GM19467 (cell line): ENCODE measurements at regions not wholly inside any gene's neighbourhood (a gene's known extent, or its start where the extent isn't known, plus 50 kb on each side); places are given as distances from the start of the nearest gene placed in this dataset.

ENCODE experiments used
- ATAC-seq: cut with Tn5 transposase; IDR thresholded peaks from one replicate; pipeline ENCODE4 v1.9.1; 2021; ENCODE audit warnings: mild to moderate bottlenecking, moderate library complexity; ENCODE audit not compliant: unreplicated experiment

GRCh38 chr16:85288869-85289660 lies 176.8 kb upstream of the CIBAR2 start:
- ATAC-seq = no peak

- no peak for ATAC-seq
Observed at GRCh38 chr16:85289760-85290625, 177.7 kb upstream of the CIBAR2 start.

DNA sequence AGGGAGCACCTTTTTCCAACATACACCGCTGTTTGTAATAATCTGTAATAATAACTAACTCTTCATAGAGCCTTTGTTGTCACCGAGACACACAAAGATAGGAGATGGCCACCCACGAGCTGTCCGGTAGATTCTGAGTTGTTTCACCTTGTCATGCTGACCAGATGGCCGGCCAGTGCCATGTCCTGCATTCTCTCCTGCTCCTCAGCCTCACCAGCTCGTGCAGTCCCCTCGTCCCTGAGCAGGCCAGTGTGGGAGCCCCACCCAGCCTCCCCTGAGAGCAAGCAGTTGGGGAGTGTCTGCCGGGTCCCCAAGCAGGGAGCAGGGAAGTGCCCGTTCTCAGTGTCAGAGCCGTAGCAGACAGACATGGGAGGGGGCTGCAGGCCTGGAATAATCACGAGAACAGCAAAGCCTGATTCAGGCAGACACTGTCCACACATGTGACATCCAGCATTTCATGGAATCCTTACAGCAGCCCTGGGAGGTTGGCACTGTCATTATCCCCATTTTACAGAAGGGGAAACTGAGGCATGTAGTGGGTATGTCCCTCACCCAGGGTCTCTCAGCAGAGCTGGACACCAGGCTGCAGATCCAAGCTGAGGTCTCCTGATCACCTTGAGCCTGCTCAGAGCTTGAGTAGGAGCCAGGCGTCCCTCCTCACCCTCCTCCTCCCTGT lies 178.5 kb upstream of the CIBAR2 start:
- no peak for ATAC-seq

GRCh38 chr16:85291302-85292148 lies 179.3 kb upstream of the CIBAR2 start:
- ATAC-seq = no peak

- ATAC-seq = no peak
Observed at GRCh38 chr16:85293458-85293857, 181.2 kb upstream of the CIBAR2 start.

DNA sequence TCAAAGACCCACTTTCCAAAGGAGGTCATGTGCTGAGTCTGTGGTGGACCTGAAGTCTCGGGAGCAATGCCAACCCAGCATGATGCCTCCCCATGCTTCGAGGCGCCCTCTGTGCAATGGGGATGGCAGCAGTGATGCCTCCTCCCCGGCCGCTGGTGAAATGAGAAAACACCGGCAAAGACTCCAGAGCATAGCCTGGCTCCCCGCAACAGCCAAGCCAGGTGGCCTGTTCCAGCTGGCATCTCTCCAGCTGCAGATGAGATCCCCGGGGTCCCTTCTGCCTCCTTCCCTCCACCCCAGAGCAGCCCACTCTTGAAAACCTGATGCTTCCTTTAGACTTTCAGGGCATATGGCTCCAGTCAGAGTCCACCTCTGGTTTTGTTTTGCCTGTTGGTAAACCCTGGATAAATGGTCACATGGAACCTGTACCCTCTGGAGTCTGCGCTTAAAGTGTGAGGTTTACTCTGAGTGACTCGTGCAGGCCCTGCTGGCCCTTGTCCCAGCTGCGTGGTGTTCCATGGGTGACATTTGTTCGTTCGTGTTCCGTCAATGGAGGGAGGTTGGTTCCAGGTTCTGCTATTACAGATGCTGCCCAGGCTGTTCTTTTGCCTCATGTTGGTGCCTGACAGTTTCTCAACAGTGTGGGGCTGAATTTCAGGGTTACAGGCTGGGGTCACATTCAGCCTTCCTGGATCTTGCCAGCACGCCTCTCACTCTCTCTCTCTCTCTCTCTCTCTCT lies 181.8 kb upstream of the CIBAR2 start:
- no peak for ATAC-seq

DNA sequence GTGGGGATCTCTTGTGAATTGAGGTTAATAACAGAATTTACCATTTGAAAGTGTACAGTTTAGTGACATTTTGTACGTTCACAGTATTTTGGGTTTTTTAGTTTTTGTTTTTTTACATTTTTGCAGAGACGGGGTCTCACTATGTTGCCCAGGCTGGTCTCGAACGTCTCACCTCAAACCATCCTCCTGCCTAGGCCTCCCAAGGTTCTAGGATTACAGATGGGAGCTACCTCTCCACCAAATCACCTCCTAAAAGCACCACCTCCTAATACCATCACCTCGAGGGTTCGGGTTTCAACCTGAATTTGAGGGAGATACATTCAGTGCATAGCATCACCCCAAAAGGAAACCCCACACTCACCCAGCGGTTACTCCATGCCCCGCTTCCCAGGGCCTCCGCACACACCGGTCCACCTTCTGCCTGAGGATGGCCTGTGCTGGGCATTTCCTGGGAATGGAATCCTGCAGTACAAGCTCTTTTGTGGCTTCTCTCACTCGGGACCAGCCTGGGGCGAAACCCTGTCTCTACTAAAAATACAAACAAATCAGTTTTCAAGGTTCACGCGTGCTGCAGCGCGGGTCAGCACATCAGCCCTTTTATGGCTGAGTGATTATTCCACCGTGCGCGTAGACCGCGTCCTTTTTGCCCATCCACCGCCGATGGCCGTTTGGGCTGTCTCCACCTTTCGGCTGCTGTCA lies 182.7 kb upstream of the CIBAR2 start:
- no peak for ATAC-seq

DNA sequence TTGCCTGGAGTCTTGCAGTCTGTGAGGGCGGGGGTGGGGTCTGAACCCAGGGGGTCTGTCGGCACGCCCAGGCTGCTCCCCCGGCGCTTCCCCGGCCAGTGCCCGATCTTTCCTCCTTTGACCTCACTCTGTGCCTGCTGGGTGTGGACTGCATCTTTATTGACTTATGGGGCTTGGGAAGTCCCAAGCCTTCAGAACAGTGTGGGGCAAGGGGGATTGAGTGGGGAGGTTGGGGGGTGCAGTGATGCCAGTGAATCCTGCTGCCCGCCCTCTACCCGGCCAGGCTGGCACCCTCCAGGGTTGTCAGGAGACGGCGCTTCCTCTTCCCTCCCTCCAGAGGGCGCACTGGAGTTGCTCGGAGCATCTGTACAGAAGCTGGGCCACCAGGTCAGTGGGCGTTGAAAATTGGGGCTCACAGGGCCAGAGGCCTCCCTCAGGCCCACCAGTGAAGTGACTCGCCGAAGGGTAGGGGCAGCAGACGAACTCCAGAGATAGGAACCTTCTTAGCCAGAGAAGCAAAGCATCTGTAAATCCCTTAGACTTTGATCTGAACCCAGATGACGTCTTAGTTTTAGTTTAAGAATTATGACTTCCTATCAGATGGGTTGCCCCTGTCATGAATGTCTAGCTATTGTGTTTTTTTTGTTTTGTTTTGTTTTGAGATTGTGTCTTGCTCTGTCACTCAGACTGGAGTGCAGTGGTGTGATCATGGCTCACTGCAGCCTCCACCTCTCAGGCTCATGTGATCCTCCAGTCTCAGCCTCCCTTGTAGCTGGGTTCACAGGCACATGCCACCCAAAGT lies 184.8 kb upstream of the CIBAR2 start:
- no peak for ATAC-seq

- ATAC-seq = no peak
Observed at GRCh38 chr16:85297881-85298280, 185.6 kb upstream of the CIBAR2 start.

DNA sequence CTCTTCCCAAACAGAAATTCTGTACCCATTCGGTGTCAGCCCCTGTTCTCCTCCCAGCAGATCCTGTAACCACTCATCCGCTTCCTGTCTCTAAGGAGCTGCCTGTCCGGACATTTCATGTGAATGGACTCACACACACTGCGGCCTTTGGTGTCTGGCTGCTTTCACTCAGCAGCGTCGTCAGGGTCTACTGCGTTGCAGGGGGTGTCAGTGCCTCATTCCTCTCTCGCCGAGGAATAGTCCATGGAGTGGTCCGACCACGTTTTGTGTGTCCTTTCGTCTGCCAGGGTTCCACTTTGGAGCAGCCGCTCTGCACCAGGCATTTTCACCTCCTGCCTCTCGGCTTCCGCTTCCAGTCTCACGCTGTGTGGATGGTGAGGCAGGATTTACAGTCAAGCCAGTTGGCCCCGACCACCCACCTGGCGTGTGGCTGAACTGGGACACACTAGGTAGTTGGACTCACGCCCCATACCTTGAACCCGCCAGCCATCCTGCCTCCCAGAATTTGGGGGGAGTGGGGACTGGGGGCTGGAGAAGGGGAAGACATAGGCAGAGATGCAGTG lies 188.2 kb upstream of the CIBAR2 start:
- ATAC-seq = no peak

GRCh38 chr16:85301231-85301630 lies 189.0 kb upstream of the CIBAR2 start:
- no peak for ATAC-seq

- no peak for ATAC-seq
Observed at GRCh38 chr16:85302018-85302847, 190.0 kb upstream of the CIBAR2 start.

DNA sequence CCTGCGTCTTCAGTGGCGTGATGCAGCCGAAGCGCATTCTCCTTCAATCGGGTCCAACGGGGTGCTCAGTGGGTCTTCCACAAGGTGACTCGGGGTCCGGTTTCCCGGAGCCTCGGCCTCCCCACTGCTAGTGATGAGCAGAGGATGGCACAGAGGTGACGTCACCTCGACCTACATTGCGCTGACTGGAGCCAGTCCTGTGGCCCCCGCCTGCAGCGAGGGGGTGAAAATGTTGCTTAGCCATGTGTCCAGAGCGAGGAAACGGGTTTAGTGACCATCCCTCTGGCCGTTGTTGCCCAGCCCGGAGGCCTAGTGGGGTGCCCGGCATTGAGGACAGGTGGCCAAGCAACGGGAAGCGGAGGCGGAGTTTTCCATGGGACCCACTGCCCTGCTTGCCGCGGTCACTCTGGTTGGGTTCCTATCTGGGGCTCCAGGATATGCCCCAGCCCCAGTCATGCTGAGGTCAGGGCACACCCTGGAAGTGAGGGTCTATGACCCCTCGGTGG lies 190.6 kb upstream of the CIBAR2 start:
- no peak for ATAC-seq

- ATAC-seq = no peak
Observed at GRCh38 chr16:85303354-85303883, 191.1 kb upstream of the CIBAR2 start.

DNA sequence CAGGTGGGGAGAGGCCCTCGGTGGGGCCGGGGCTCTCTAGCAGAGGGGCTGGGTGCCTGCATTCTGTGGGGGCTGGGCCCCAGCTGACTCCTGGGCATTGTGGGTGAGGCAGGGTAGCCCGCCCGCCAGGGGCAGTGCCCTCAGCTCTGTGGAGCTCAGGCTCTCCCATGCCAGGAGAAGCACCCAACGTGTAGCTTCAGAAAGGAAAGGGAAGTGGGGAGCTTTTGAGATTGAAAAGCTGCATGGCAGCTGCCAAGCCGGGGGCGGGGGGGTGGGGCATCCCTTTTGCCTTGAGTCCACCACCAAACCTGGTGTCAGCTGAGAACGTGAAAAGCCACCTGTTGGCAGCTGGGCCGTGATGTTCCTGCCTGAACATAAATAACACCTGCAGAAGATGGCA lies 192.1 kb upstream of the CIBAR2 start:
- no peak for ATAC-seq

- peak; percentile 71 for ATAC-seq
Observed at GRCh38 chr16:85306071-85306792, 194.0 kb upstream of the CIBAR2 start.
